SK-N-SH (cell line): ENCODE measurements at regions not wholly inside any gene's neighbourhood (a gene's known extent, or its start where the extent isn't known, plus 50 kb on each side); places are given as distances from the start of the nearest gene placed in this dataset.

Experiments
- CTCF ChIA-PET: fragments of 300-600, 350-600 bp; formaldehyde crosslinking; extraction: SDS; loops from one replicate; lab custom pipeline; 2021; lab: Yijun Ruan, JAX
- POLR2A ChIA-PET: fragments of 350-600 bp; sonication (Branson Sonifier 250); formaldehyde crosslinking; extraction: SDS; loops from one replicate; lab custom pipeline; 2020; ENCODE audit warnings: antibody characterized with exemption, inconsistent platforms; lab: Yijun Ruan, JAX
- DNase-seq: peaks from one replicate; pipeline ENCODE4 v3.0.0; 2012
- H2AFZ ChIP-seq: fragments of 200-600 bp; sonication (generic); 2 replicates; pipeline ENCODE4 v1.8.1; 2016; ENCODE audit warnings: antibody characterized with exemption, mild to moderate bottlenecking, low read depth
- H3F3A ChIP-seq: fragments of 200-600 bp; sonication (generic); replicated peaks from 2 replicates; pipeline ENCODE3; 2016; ENCODE audit warnings: antibody characterized with exemption, mild to moderate bottlenecking; ENCODE audit not compliant: insufficient read depth
- H3K27ac ChIP-seq, 2 experiments: fragments of 200-500 bp in 1 of 2; fragments of 200-600 bp in 1 of 2; sonication (Bioruptor generic) in 1 of 2; sonication (generic), shearing (Covaris generic) in 1 of 2; 2 replicates each; pipeline versions ENCODE4 v1.5.1 to v1.6.1; 2014 to 2016; ENCODE audit warnings: low read depth in 2 of 2, inconsistent platforms in 1 of 2, low read length in 1 of 2, mild to moderate bottlenecking in 1 of 2, mixed read lengths in 1 of 2
- H3K27me3 ChIP-seq: fragments of 200-600 bp; sonication (generic), shearing (Covaris generic); 2 replicates; pipeline ENCODE4 v1.6.1; 2016; ENCODE audit warnings: mixed run types; ENCODE audit not compliant: insufficient read depth
- H3K36me3 ChIP-seq, 2 experiments: fragments of 200-500 bp in 1 of 2; fragments of 200-600 bp in 1 of 2; sonication (Bioruptor generic) in 1 of 2; sonication (generic) in 1 of 2; replicated peaks in 1 of 2; 2 replicates each; pipeline versions ENCODE3 to v1.5.1; 2014 to 2016; ENCODE audit warnings: low read length in 1 of 2, mild to moderate bottlenecking in 1 of 2; ENCODE audit not compliant: insufficient read depth in 2 of 2, control insufficient read depth in 1 of 2
- H3K4me1 ChIP-seq, 2 experiments: fragments of 200-500 bp in 1 of 2; fragments of 200-600 bp in 1 of 2; sonication (Bioruptor generic) in 1 of 2; sonication (generic), shearing (Covaris generic) in 1 of 2; 2 replicates each; pipeline versions ENCODE4 v1.5.1 to v1.6.1; 2014 to 2016; ENCODE audit warnings: low read depth in 1 of 2, low read length in 1 of 2, mixed run types in 1 of 2; ENCODE audit not compliant: insufficient read depth in 2 of 2, control insufficient read depth in 1 of 2
- H3K4me2 ChIP-seq: fragments of 200-600 bp; sonication (generic), shearing (Covaris generic); 2 replicates; pipeline ENCODE4 v1.6.1; 2017; ENCODE audit warnings: mixed run types
- H3K4me3 ChIP-seq, 2 experiments: fragments of 200-500 bp in 1 of 2; fragments of 200-600 bp in 1 of 2; sonication (Bioruptor generic) in 1 of 2; sonication (generic), shearing (Covaris generic) in 1 of 2; 2 replicates each; pipeline versions ENCODE4 v1.5.1 to v1.8.1; 2014 to 2016; ENCODE audit warnings: low read depth in 2 of 2, inconsistent platforms in 1 of 2, low read length in 1 of 2, mild to moderate bottlenecking in 1 of 2, mixed read lengths in 1 of 2, moderate library complexity in 1 of 2
- H3K79me2 ChIP-seq: fragments of 200-600 bp; sonication (generic); 2 replicates; pipeline ENCODE4 v1.8.1; 2017; ENCODE audit warnings: mild to moderate bottlenecking; ENCODE audit not compliant: insufficient read depth
- H3K9ac ChIP-seq: fragments of 200-600 bp; sonication (generic); 2 replicates; pipeline ENCODE4 v1.6.1; 2017; ENCODE audit warnings: mixed run types
- H3K9me2 ChIP-seq: fragments of 200-600 bp; sonication (generic); 2 replicates; pipeline ENCODE4 v1.6.1; 2017; ENCODE audit warnings: mixed run types
- H3K9me3 ChIP-seq: fragments of 200-600 bp; sonication (generic); 2 replicates; pipeline ENCODE4 v1.6.1; 2017; ENCODE audit warnings: mixed run types, mild to moderate bottlenecking, moderate library complexity
- H4K20me1 ChIP-seq: fragments of 200-600 bp; sonication (generic); 2 replicates; pipeline ENCODE4 v1.6.1; 2017; ENCODE audit warnings: mild to moderate bottlenecking, mixed run types; ENCODE audit not compliant: insufficient read depth
- ELF1 ChIP-seq: IDR thresholded peaks from 2 replicates; pipeline ENCODE4 v1.4.0; 2012
- EP300 ChIP-seq, 2 experiments: IDR thresholded peaks; 2 replicates each; pipeline versions ENCODE4 v1.4.0 to v1.6.1; 2012; ENCODE audit warnings: borderline replicate concordance in 1 of 2, low read depth in 1 of 2, low read length in 1 of 2
- FOXJ3 ChIP-seq: sonication (generic); formaldehyde crosslinking; IDR thresholded peaks from 2 replicates; pipeline ENCODE4 v1.5.1; 2020; ENCODE audit warnings: mild to moderate bottlenecking, missing genetic modification reagents
- FOXM1 ChIP-seq: IDR thresholded peaks from 2 replicates; pipeline ENCODE4 v1.4.0; 2012; ENCODE audit warnings: low read depth, mild to moderate bottlenecking
- GABPA ChIP-seq: IDR thresholded peaks from 2 replicates; pipeline ENCODE4 v1.4.0; 2012; ENCODE audit warnings: low read depth, mild to moderate bottlenecking
- JUND ChIP-seq: IDR thresholded peaks from 2 replicates; pipeline ENCODE4 v1.4.0; 2012
- MEF2A ChIP-seq: IDR thresholded peaks from 2 replicates; pipeline ENCODE4 v1.4.0; 2012; ENCODE audit warnings: low read depth, borderline replicate concordance
- MXI1 ChIP-seq: IDR thresholded peaks from 2 replicates; pipeline ENCODE4 v1.6.1; 2012; ENCODE audit warnings: mild to moderate bottlenecking, low read depth, low read length, improper control_type of control experiment
- NRF1 ChIP-seq: IDR thresholded peaks from 2 replicates; pipeline ENCODE4 v1.6.1; 2012; ENCODE audit warnings: low read depth, mild to moderate bottlenecking, low read length
- POLR2AphosphoS5 ChIP-seq: IDR thresholded peaks from 2 replicates; pipeline ENCODE4 v1.6.1; 2012; ENCODE audit warnings: low read depth, low read length
- RAD21 ChIP-seq: IDR thresholded peaks from 2 replicates; pipeline ENCODE4 v1.6.1; 2012; ENCODE audit warnings: mild to moderate bottlenecking, low read length
- SIN3A ChIP-seq: IDR thresholded peaks from 2 replicates; pipeline ENCODE4 v1.6.1; 2012; ENCODE audit warnings: low read depth, mild to moderate bottlenecking, low read length, moderate library complexity, borderline replicate concordance
- TCF12 ChIP-seq: IDR thresholded peaks from 2 replicates; pipeline ENCODE4 v1.4.0; 2012
- WGBS: methylation state at CpG from one replicate; pipeline ENCODE4 v1.1.6; 2017; ENCODE audit warnings: low lambda C conversion rate; 5-methylcytosine and 5-hydroxymethylcytosine counted together
- TF ChIP-seq, protein P1 (sequence below): fragments of 150-350 bp; IDR thresholded peaks from 2 replicates; pipeline ENCODE4 v1.6.1; 2016; ENCODE audit warnings: mild to moderate bottlenecking, low read depth, low read length
- TF ChIP-seq, protein P2 (sequence below): IDR thresholded peaks from 2 replicates; pipeline ENCODE4 v1.4.0; 2012; ENCODE audit warnings: low read depth
- TF ChIP-seq, protein P3 (sequence below): IDR thresholded peaks from 2 replicates; pipeline ENCODE4; 2012
- TF ChIP-seq, protein P4 (sequence below): IDR thresholded peaks from 2 replicates; pipeline ENCODE4 v1.6.1; 2012; ENCODE audit warnings: mild to moderate bottlenecking, low read depth, low read length, moderate library complexity
- TF ChIP-seq, protein P5 (sequence below): fragments of 200-600 bp; sonication (generic); IDR thresholded peaks from 2 replicates; pipeline ENCODE4 v1.6.1; 2017; ENCODE audit warnings: antibody characterized with exemption, mild to moderate bottlenecking, moderate library complexity

DNA sequence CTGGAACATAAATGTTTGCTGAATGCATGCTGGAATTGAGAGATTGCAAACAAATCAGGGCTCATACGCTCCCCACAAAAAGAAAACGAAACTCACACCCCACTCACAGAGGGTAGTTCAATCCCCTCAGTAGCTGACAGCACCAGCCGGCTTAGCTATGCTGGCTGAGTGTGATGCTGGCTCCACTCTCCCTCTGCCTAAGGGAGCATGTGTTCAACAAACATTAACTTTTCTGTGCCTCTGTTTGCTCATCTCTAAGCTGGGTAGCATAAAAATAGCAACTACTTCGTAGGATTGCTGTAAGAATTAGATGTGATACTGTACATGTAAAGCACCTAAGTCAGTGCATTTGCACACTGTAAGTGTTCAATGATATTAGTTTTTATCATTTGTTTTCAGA is 282.6 kb downstream of the FOXO1 start:
- peaks cover 0 to 4% of the 10 kb centered on the region in 2 experiments; a peak in 1 of 4 replicates for H3K4me1 ChIP-seq
- H3K9ac ChIP-seq, result no peak overlapping the region
- no peak overlapping the region for H2AFZ ChIP-seq
- no peaks in the 10 kb centered on the region for H3K9me3 ChIP-seq
- no peaks in the 10 kb centered on the region for H3K36me3 ChIP-seq
- H3K4me3 ChIP-seq, result no peak overlapping the region
- POLR2A ChIA-PET, result no interaction called here
- no peaks in the 10 kb centered on the region for H4K20me1 ChIP-seq
- no peak for DNase-seq
- WGBS, result 83% methylated on average over 4 of the region's 4 CpGs
- no peaks in the 10 kb centered on the region for H3K79me2 ChIP-seq
- TF ChIP-seq TCF12 (no peak), SIN3A (no peak), POLR2AphosphoS5 (no peak), FOXJ3 (CRISPR knock-in tag) (no peak), NRF1 (no peak), MEF2A (no peak), RAD21 (no peak), FOXM1 (no peak), GABPA (no peak), MXI1 (no peak), EP300 (IDR thresholded peaks at IDR 0.05; ENCODE audit: borderline replicate concordance in 1 of 2, low read depth in 1 of 2, low read length in 1 of 2) (no peak), ELF1 (no peak), JUND (no peak)
- TF ChIP-seq, protein P1, sequence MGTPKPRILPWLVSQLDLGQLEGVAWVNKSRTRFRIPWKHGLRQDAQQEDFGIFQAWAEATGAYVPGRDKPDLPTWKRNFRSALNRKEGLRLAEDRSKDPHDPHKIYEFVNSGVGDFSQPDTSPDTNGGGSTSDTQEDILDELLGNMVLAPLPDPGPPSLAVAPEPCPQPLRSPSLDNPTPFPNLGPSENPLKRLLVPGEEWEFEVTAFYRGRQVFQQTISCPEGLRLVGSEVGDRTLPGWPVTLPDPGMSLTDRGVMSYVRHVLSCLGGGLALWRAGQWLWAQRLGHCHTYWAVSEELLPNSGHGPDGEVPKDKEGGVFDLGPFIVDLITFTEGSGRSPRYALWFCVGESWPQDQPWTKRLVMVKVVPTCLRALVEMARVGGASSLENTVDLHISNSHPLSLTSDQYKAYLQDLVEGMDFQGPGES, result no peak
- TF ChIP-seq, protein P2, sequence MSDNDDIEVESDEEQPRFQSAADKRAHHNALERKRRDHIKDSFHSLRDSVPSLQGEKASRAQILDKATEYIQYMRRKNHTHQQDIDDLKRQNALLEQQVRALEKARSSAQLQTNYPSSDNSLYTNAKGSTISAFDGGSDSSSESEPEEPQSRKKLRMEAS, result no peak
- TF ChIP-seq, protein P3, sequence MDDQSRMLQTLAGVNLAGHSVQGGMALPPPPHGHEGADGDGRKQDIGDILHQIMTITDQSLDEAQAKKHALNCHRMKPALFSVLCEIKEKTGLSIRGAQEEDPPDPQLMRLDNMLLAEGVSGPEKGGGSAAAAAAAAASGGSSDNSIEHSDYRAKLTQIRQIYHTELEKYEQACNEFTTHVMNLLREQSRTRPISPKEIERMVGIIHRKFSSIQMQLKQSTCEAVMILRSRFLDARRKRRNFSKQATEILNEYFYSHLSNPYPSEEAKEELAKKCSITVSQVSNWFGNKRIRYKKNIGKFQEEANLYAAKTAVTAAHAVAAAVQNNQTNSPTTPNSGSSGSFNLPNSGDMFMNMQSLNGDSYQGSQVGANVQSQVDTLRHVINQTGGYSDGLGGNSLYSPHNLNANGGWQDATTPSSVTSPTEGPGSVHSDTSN, result no peak
- TF ChIP-seq, protein P4, sequence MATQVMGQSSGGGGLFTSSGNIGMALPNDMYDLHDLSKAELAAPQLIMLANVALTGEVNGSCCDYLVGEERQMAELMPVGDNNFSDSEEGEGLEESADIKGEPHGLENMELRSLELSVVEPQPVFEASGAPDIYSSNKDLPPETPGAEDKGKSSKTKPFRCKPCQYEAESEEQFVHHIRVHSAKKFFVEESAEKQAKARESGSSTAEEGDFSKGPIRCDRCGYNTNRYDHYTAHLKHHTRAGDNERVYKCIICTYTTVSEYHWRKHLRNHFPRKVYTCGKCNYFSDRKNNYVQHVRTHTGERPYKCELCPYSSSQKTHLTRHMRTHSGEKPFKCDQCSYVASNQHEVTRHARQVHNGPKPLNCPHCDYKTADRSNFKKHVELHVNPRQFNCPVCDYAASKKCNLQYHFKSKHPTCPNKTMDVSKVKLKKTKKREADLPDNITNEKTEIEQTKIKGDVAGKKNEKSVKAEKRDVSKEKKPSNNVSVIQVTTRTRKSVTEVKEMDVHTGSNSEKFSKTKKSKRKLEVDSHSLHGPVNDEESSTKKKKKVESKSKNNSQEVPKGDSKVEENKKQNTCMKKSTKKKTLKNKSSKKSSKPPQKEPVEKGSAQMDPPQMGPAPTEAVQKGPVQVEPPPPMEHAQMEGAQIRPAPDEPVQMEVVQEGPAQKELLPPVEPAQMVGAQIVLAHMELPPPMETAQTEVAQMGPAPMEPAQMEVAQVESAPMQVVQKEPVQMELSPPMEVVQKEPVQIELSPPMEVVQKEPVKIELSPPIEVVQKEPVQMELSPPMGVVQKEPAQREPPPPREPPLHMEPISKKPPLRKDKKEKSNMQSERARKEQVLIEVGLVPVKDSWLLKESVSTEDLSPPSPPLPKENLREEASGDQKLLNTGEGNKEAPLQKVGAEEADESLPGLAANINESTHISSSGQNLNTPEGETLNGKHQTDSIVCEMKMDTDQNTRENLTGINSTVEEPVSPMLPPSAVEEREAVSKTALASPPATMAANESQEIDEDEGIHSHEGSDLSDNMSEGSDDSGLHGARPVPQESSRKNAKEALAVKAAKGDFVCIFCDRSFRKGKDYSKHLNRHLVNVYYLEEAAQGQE, result no peak
- TF ChIP-seq, protein P5, sequence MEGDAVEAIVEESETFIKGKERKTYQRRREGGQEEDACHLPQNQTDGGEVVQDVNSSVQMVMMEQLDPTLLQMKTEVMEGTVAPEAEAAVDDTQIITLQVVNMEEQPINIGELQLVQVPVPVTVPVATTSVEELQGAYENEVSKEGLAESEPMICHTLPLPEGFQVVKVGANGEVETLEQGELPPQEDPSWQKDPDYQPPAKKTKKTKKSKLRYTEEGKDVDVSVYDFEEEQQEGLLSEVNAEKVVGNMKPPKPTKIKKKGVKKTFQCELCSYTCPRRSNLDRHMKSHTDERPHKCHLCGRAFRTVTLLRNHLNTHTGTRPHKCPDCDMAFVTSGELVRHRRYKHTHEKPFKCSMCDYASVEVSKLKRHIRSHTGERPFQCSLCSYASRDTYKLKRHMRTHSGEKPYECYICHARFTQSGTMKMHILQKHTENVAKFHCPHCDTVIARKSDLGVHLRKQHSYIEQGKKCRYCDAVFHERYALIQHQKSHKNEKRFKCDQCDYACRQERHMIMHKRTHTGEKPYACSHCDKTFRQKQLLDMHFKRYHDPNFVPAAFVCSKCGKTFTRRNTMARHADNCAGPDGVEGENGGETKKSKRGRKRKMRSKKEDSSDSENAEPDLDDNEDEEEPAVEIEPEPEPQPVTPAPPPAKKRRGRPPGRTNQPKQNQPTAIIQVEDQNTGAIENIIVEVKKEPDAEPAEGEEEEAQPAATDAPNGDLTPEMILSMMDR, result no peak
- H3K9me2 ChIP-seq, result no peaks in the 10 kb centered on the region
- H3F3A ChIP-seq, result no peaks in the 10 kb centered on the region
- H3K4me2 ChIP-seq, result no peak overlapping the region
- no peaks in the 10 kb centered on the region for H3K27me3 ChIP-seq
- H3K27ac ChIP-seq, result no peak overlapping the region
- CTCF ChIA-PET, result no interaction called here
